ENCODE measurements at regions not wholly inside any gene's neighbourhood (a gene's known extent, or its start where the extent isn't known, plus 50 kb on each side); places are given as distances from the start of the nearest gene placed in this dataset.
"Not testable (repeated sequence)": the region's sequence is repeated elsewhere in the genome, so short reads cannot be mapped to it uniquely, and the experiment has no call there.

- not testable (repeated sequence) for TF ChIP-seq CTCF, POLR2A (IDR thresholded peaks at IDR 0.05)
Measured at GRCh38 chr10:71903636-71904250, 52.7 kb upstream of the PSAP start.
